Neural progenitor cell (in vitro differentiated cells): ENCODE measurements at regions not wholly inside any gene's neighbourhood (a gene's known extent, or its start where the extent isn't known, plus 50 kb on each side); places are given as distances from the start of the nearest gene placed in this dataset.

ENCODE experiments used
- DNase-seq: peaks from one replicate; pipeline ENCODE4 v3.0.0-alpha.2; 2016; ENCODE audit warnings: low spot score
- H2AFZ ChIP-seq: fragments of 200-600 bp; sonication (generic); replicated peaks from 2 replicates; pipeline ENCODE4 v1.6.1; 2016; ENCODE audit warnings: antibody characterized with exemption
- H3F3A ChIP-seq: fragments of 200-600 bp; sonication (generic); 2 replicates; pipeline ENCODE4 v1.6.1; 2016; ENCODE audit warnings: antibody characterized with exemption, low read depth
- H3K27ac ChIP-seq: fragments of 200-600 bp; sonication (generic); 2 replicates; pipeline ENCODE4 v1.5.1; 2016; ENCODE audit warnings: mild to moderate bottlenecking
- H3K27me3 ChIP-seq: fragments of 200-600 bp; sonication (generic); 2 replicates; pipeline ENCODE4 v1.6.1; 2016; ENCODE audit warnings: mild to moderate bottlenecking, moderate library complexity
- H3K36me3 ChIP-seq: fragments of 200-600 bp; sonication (generic); 2 replicates; pipeline ENCODE4 v1.5.1; 2016
- H3K4me1 ChIP-seq: fragments of 200-600 bp; sonication (generic); 2 replicates; pipeline ENCODE4 v1.6.1; 2016; ENCODE audit warnings: mixed run types
- H3K4me2 ChIP-seq: fragments of 200-600 bp; sonication (generic); 2 replicates; pipeline ENCODE4 v1.6.1; 2016
- H3K4me3 ChIP-seq: fragments of 200-600 bp; sonication (generic); 2 replicates; pipeline ENCODE4 v1.5.1; 2016
- H3K79me2 ChIP-seq: fragments of 200-600 bp; sonication (generic); 2 replicates; pipeline ENCODE4 v1.6.1; 2016; ENCODE audit warnings: low read depth
- H3K9ac ChIP-seq: fragments of 200-600 bp; sonication (generic); 2 replicates; pipeline ENCODE4 v1.6.1; 2016
- H3K9me3 ChIP-seq: fragments of 200-600 bp; sonication (generic); 2 replicates; pipeline ENCODE4 v1.5.1; 2016; ENCODE audit warnings: low read depth
- H4K20me1 ChIP-seq: fragments of 200-600 bp; sonication (generic); 2 replicates; pipeline ENCODE4 v1.6.1; 2016; ENCODE audit warnings: low read depth
- H3K27ac Mint-ChIP-seq: 3 replicates; pipeline ENCODE4 v1.8.0; 2021; ENCODE audit warnings: mixed read lengths
- H3K27me3 Mint-ChIP-seq: 2 replicates; pipeline ENCODE4 v1.8.0; 2022; ENCODE audit warnings: low read depth, mild to moderate bottlenecking, inconsistent platforms, moderate library complexity, mixed read lengths; ENCODE audit not compliant: insufficient read depth
- H3K36me3 Mint-ChIP-seq: 3 replicates; pipeline ENCODE4 v1.8.0; 2021; ENCODE audit warnings: mixed read lengths
- H3K4me1 Mint-ChIP-seq: 3 replicates; pipeline ENCODE4 v1.8.0; 2021; ENCODE audit warnings: mixed read lengths
- H3K4me3 Mint-ChIP-seq: 3 replicates; pipeline ENCODE4 v1.8.0; 2021; ENCODE audit warnings: mild to moderate bottlenecking, moderate library complexity, mixed read lengths
- H3K9me3 Mint-ChIP-seq: 3 replicates; pipeline ENCODE4 v1.8.0; 2020; ENCODE audit warnings: mixed read lengths
- CTCF ChIP-seq: fragments of 200-600 bp; sonication (generic); IDR thresholded peaks from 2 replicates; pipeline ENCODE4 v1.5.1; 2017; ENCODE audit warnings: antibody characterized with exemption, mild to moderate bottlenecking
- EZH2 ChIP-seq: fragments of 200-600 bp; sonication (generic); IDR thresholded peaks from 2 replicates; pipeline ENCODE4 v1.6.1; 2017; ENCODE audit warnings: antibody characterized with exemption, mild to moderate bottlenecking, moderate library complexity
- EZH2phosphoT487 ChIP-seq: fragments of 200-600 bp; sonication (generic); IDR thresholded peaks from 2 replicates; pipeline ENCODE4 v1.6.1; 2017; ENCODE audit warnings: antibody characterized with exemption

GRCh38 chr5:145227881-145228280, 607.3 kb downstream of the PRELID2 start:
- H3K79me2 ChIP-seq: no peaks in the 10 kb centered on the region
- no peak overlapping the region for H3K4me3 ChIP-seq
- H3K36me3 Mint-ChIP-seq: no peaks in the 10 kb centered on the region
- H3K4me2 ChIP-seq: no peak overlapping the region
- no peak overlapping the region for H3K9ac ChIP-seq
- H2AFZ ChIP-seq: no peak overlapping the region
- no peaks in the 10 kb centered on the region for H3K9me3 ChIP-seq
- H3K27ac Mint-ChIP-seq: no peak overlapping the region
- H3K4me3 Mint-ChIP-seq: no peak overlapping the region
- no peaks in the 10 kb centered on the region for H3K9me3 Mint-ChIP-seq
- peaks cover 5% of the 10 kb centered on the region for H3K4me1 Mint-ChIP-seq
- no peaks in the 10 kb centered on the region for H4K20me1 ChIP-seq
- H3K27ac ChIP-seq: no peak overlapping the region
- H3K27me3 Mint-ChIP-seq: no peaks in the 10 kb centered on the region
- TF ChIP-seq CTCF: no peak
- TF ChIP-seq EZH2: no peak
- no peak for TF ChIP-seq EZH2phosphoT487
- no peaks in the 10 kb centered on the region for H3F3A ChIP-seq
- no peaks in the 10 kb centered on the region for H3K36me3 ChIP-seq
- H3K4me1 ChIP-seq: no peaks in the 10 kb centered on the region
- DNase-seq: no peak
- no peaks in the 10 kb centered on the region for H3K27me3 ChIP-seq

- Histone ChIP-seq H3K9ac (no peak overlapping the region), H3K9me3 (no peaks in the 10 kb centered on the region), H2AFZ (no peak overlapping the region), H3K4me1 (no peaks in the 10 kb centered on the region), H3K27me3 (no peaks in the 10 kb centered on the region), H3K79me2 (no peaks in the 10 kb centered on the region), H4K20me1 (no peaks in the 10 kb centered on the region), H3K36me3 (no peaks in the 10 kb centered on the region), H3K27ac (no peak overlapping the region), H3K4me3 (no peak overlapping the region), H3K4me2 (no peak overlapping the region), H3F3A (no peaks in the 10 kb centered on the region)
- Mint-ChIP-seq H3K4me1 (peaks cover 5% of the 10 kb centered on the region), H3K36me3 (no peaks in the 10 kb centered on the region), H3K4me3 (no peak overlapping the region), H3K9me3 (no peaks in the 10 kb centered on the region), H3K27ac (no peak overlapping the region), H3K27me3 (no peaks in the 10 kb centered on the region)
- TF ChIP-seq EZH2phosphoT487: no peak
- no peak for TF ChIP-seq EZH2
- no peak for TF ChIP-seq CTCF
- no peak for DNase-seq
Observed at GRCh38 chr5:145226726-145227125, 608.4 kb downstream of the PRELID2 start.

- H3K27ac Mint-ChIP-seq: no peak overlapping the region
- H3K9me3 ChIP-seq: no peaks in the 10 kb centered on the region
- H3K27ac ChIP-seq: no peak overlapping the region
- no peaks in the 10 kb centered on the region for H3K27me3 Mint-ChIP-seq
- H3K36me3 ChIP-seq: no peaks in the 10 kb centered on the region
- H4K20me1 ChIP-seq: no peaks in the 10 kb centered on the region
- no peak overlapping the region for H3K4me2 ChIP-seq
- no peak overlapping the region for H3K4me3 Mint-ChIP-seq
- no peaks in the 10 kb centered on the region for H3K79me2 ChIP-seq
- no peak for DNase-seq
- no peak overlapping the region for H3K4me3 ChIP-seq
- no peaks in the 10 kb centered on the region for H3K9me3 Mint-ChIP-seq
- H3K4me1 ChIP-seq: no peaks in the 10 kb centered on the region
- H3K9ac ChIP-seq: no peak overlapping the region
- TF ChIP-seq EZH2: no peak
- no peak for TF ChIP-seq EZH2phosphoT487
- no peak for TF ChIP-seq CTCF
- H3K36me3 Mint-ChIP-seq: no peaks in the 10 kb centered on the region
- H3F3A ChIP-seq: no peaks in the 10 kb centered on the region
- H3K27me3 ChIP-seq: no peaks in the 10 kb centered on the region
- H2AFZ ChIP-seq: no peak overlapping the region
- H3K4me1 Mint-ChIP-seq: peaks cover 5% of the 10 kb centered on the region
Observed at GRCh38 chr5:145225529-145225928, 609.6 kb downstream of the PRELID2 start.

- Mint-ChIP-seq H3K4me1 (peaks cover 5% of the 10 kb centered on the region), H3K27me3 (no peaks in the 10 kb centered on the region), H3K4me3 (no peak overlapping the region), H3K27ac (no peak overlapping the region), H3K9me3 (no peaks in the 10 kb centered on the region), H3K36me3 (no peaks in the 10 kb centered on the region)
- no peaks in the 10 kb centered on the region for H3K79me2 ChIP-seq
- H4K20me1 ChIP-seq: no peaks in the 10 kb centered on the region
- no peaks in the 10 kb centered on the region for H3K4me1 ChIP-seq
- H2AFZ ChIP-seq: no peak overlapping the region
- no peak overlapping the region for H3K27ac ChIP-seq
- no peak overlapping the region for H3K4me2 ChIP-seq
- no peaks in the 10 kb centered on the region for H3F3A ChIP-seq
- no peaks in the 10 kb centered on the region for H3K36me3 ChIP-seq
- no peaks in the 10 kb centered on the region for H3K27me3 ChIP-seq
- no peaks in the 10 kb centered on the region for H3K9me3 ChIP-seq
- no peak for DNase-seq
- H3K9ac ChIP-seq: no peak overlapping the region
- no peak overlapping the region for H3K4me3 ChIP-seq
- no peak for TF ChIP-seq CTCF
- TF ChIP-seq EZH2phosphoT487: no peak
- no peak for TF ChIP-seq EZH2
Observed at GRCh38 chr5:145223582-145223981, 611.6 kb downstream of the PRELID2 start.
